ENCODE measurements at regions not wholly inside any gene's neighbourhood (a gene's known extent, or its start where the extent isn't known, plus 50 kb on each side); places are given as distances from the start of the nearest gene placed in this dataset.

DNA sequence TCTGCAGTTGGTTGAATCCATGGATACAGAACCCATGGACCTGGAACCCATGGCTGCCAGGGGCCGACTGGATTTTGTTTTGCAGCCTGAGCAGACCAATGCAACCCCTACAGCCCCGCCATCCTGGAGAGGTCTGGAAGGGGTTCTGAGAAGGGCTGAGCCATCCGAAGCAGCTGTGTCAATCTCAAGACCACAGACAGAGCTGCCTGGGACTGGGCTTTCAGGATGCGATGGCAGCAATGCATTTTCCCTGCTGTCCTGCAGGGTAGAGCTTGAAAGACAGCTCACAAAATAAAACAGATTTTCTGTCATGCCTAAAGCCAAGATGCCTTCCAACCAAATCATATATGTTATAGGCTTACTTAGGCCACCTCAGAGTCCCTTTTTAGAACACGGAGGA lies 125.8 kb upstream of the NXT1 start:
- no peak for DNase-seq (ENCODE audit: low spot score)
- Histone ChIP-seq H3K79me1 (ENCODE audit: low read depth, low read length) (no peaks in the 10 kb centered on the region), H3K18ac (ENCODE audit: low read length) (no peak overlapping the region), H2BK12ac (ENCODE audit: low read length) (no peak overlapping the region), H2BK120ac (ENCODE audit: low read depth, low read length) (no peak overlapping the region), H2AK5ac (ENCODE audit: low read depth, low read length) (no peak overlapping the region), H3K4me3 (ENCODE audit: low read length in 2 of 2) (no peak overlapping the region), H3K9me3 (replicated peaks in 1 of 2; ENCODE audit: control insufficient read depth in 2 of 2, insufficient read depth in 1 of 2, low read depth in 1 of 2, low read length in 2 of 2) (no peaks in the 10 kb centered on the region), H3K4ac (ENCODE audit: low read length) (no peak overlapping the region), H4K8ac (ENCODE audit: low read depth, low read length) (no peak overlapping the region), H3K36me3 (replicated peaks in 1 of 2; ENCODE audit: control insufficient read depth in 2 of 2, insufficient read depth in 2 of 2, low read length in 2 of 2) (no peaks in the 10 kb centered on the region), H2BK5ac (ENCODE audit: low read length) (no peak overlapping the region), H2AFZ (ENCODE audit: low read length) (no peak overlapping the region), H3K4me2 (ENCODE audit: insufficient read depth, low read length, poor library complexity, severe bottlenecking) (no peak overlapping the region), H3K27me3 (ENCODE audit: control insufficient read depth in 3 of 3, insufficient read depth in 3 of 3, low read depth in 1 of 3, low read length in 3 of 3) (no peaks in the 10 kb centered on the region), H4K91ac (ENCODE audit: low read depth, low read length, poor library complexity) (no peak overlapping the region), H3K27ac (replicated peaks; ENCODE audit: low read length) (no peak overlapping the region), H3K23ac (ENCODE audit: low read depth, low read length, poor library complexity) (no peak overlapping the region), H3K4me1 (ENCODE audit: control insufficient read depth in 2 of 2, insufficient read depth in 1 of 2, low read depth in 1 of 2, low read length in 2 of 2) (no peaks in the 10 kb centered on the region), H2BK15ac (ENCODE audit: low read length) (no peak overlapping the region), H3K9ac (ENCODE audit: low read depth, low read length, poor library complexity) (no peak overlapping the region), H3K14ac (ENCODE audit: low read length) (no peak overlapping the region)
- no CpG with 5 or more reads among the region's 5 CpGs for WGBS, 2 donors (ENCODE audit: extremely low coverage in 2 of 2, insufficient read length in 2 of 2, insufficient replicate concordance in 1 of 2)

DNA sequence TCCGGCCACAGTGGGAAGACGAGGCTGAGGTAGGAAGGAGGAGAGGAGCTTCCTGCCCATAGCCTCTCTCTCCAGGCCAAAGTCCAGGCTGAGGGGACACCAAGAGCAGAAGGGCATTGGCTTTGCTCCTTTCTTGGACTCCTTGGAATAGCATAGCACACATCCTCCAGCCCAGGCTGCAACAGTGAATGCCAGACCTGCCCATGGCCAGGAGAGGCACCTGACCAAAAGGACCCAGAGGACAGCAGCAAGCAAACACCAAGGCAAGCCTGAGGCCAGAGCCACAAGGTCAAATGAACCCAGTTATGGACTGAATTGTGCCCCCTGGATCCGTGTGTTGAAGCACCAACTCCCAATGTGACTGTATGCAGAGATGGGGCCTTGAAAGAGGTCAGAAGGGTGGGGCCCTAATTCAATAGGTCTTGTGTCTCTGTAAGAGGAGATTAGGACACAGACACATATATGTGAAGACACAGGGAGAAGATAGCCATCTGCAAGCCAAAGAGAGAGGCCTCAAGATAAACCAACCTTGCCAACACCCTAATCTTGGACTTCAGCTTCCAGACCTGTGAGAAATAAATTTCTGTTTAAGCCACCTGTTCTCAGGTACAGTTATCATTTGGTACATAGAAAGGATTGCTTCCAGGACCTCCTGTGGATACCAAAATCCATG lies 126.5 kb upstream of the NXT1 start:
- no peaks in the 10 kb centered on the region for H3K9me3 ChIP-seq (replicated peaks in 1 of 2; ENCODE audit: control insufficient read depth in 2 of 2, insufficient read depth in 1 of 2, low read depth in 1 of 2, low read length in 2 of 2)
- no peak overlapping the region for H3K9ac ChIP-seq (ENCODE audit: low read depth, low read length, poor library complexity)
- H2AFZ ChIP-seq (ENCODE audit: low read length), result no peak overlapping the region
- H3K14ac ChIP-seq (ENCODE audit: low read length), result no peak overlapping the region
- H2BK5ac ChIP-seq (ENCODE audit: low read length), result no peak overlapping the region
- H3K18ac ChIP-seq (ENCODE audit: low read length), result no peak overlapping the region
- H3K27me3 ChIP-seq (ENCODE audit: control insufficient read depth in 3 of 3, insufficient read depth in 3 of 3, low read depth in 1 of 3, low read length in 3 of 3), result no peaks in the 10 kb centered on the region
- H2AK5ac ChIP-seq (ENCODE audit: low read depth, low read length), result no peak overlapping the region
- H2BK120ac ChIP-seq (ENCODE audit: low read depth, low read length), result no peak overlapping the region
- H4K91ac ChIP-seq (ENCODE audit: low read depth, low read length, poor library complexity), result no peak overlapping the region
- no peak overlapping the region for H3K4ac ChIP-seq (ENCODE audit: low read length)
- H2BK15ac ChIP-seq (ENCODE audit: low read length), result no peak overlapping the region
- H3K4me1 ChIP-seq (ENCODE audit: control insufficient read depth in 2 of 2, insufficient read depth in 1 of 2, low read depth in 1 of 2, low read length in 2 of 2), result no peaks in the 10 kb centered on the region
- no peak overlapping the region for H3K23ac ChIP-seq (ENCODE audit: low read depth, low read length, poor library complexity)
- H3K36me3 ChIP-seq (replicated peaks in 1 of 2; ENCODE audit: control insufficient read depth in 2 of 2, insufficient read depth in 2 of 2, low read length in 2 of 2), result no peaks in the 10 kb centered on the region
- no peak overlapping the region for H4K8ac ChIP-seq (ENCODE audit: low read depth, low read length)
- H3K27ac ChIP-seq (replicated peaks; ENCODE audit: low read length), result no peak overlapping the region
- no peak overlapping the region for H2BK12ac ChIP-seq (ENCODE audit: low read length)
- no CpG with 5 or more reads among the region's 3 CpGs for WGBS, 2 donors (ENCODE audit: extremely low coverage in 2 of 2, insufficient read length in 2 of 2, insufficient replicate concordance in 1 of 2)
- H3K79me1 ChIP-seq (ENCODE audit: low read depth, low read length), result no peaks in the 10 kb centered on the region
- no peak overlapping the region for H3K4me2 ChIP-seq (ENCODE audit: insufficient read depth, low read length, poor library complexity, severe bottlenecking)
- H3K4me3 ChIP-seq (ENCODE audit: low read length in 2 of 2), result no peak overlapping the region
- no peak for DNase-seq (ENCODE audit: low spot score)

DNA sequence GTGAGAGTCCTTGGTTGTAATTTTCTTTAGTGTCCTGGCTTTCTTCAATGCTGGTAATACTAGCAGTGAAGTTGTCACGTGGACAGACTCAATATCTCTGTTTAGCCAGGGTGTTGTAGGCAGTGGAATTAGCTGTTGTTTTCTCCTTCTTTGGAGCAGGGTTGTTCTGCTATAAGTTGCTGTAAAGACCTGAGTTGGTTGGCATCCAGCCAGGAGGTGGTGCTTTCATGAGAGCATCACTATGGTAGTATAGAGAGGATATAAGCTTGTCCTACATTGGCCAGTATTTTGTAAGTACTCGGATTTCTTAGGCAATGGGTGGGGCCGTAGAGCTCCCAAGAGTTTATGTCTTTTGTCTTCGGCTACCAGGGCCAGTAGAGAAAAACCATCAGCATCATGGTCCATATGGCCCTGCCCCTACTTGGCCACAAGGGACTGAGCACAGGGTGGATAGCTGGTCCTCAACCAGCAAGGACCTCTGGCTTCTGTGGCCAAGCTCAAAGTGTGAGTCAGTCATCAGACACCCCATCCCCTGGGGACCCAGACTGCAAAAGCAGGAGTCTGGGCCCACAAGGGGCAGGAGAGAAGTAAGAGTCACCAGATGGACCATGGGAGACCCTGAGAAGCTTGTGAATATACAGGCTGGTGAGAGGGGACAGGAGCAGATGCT lies 127.9 kb upstream of the NXT1 start:
- H4K8ac ChIP-seq (ENCODE audit: low read depth, low read length), result no peak overlapping the region
- no peak overlapping the region for H3K27ac ChIP-seq (replicated peaks; ENCODE audit: low read length)
- H4K91ac ChIP-seq (ENCODE audit: low read depth, low read length, poor library complexity), result no peak overlapping the region
- no peak overlapping the region for H2BK15ac ChIP-seq (ENCODE audit: low read length)
- no CpG with 5 or more reads among the region's 4 CpGs for WGBS, 2 donors (ENCODE audit: extremely low coverage in 2 of 2, insufficient read length in 2 of 2, insufficient replicate concordance in 1 of 2)
- H3K79me1 ChIP-seq (ENCODE audit: low read depth, low read length), result no peaks in the 10 kb centered on the region
- H3K4me3 ChIP-seq (ENCODE audit: low read length in 2 of 2), result no peak overlapping the region
- H3K14ac ChIP-seq (ENCODE audit: low read length), result no peak overlapping the region
- H2BK5ac ChIP-seq (ENCODE audit: low read length), result no peak overlapping the region
- no peak overlapping the region for H3K4ac ChIP-seq (ENCODE audit: low read length)
- no peaks in the 10 kb centered on the region for H3K36me3 ChIP-seq (replicated peaks in 1 of 2; ENCODE audit: control insufficient read depth in 2 of 2, insufficient read depth in 2 of 2, low read length in 2 of 2)
- DNase-seq (ENCODE audit: low spot score), result no peak
- H2AK5ac ChIP-seq (ENCODE audit: low read depth, low read length), result no peak overlapping the region
- no peak overlapping the region for H2AFZ ChIP-seq (ENCODE audit: low read length)
- no peak overlapping the region for H3K9ac ChIP-seq (ENCODE audit: low read depth, low read length, poor library complexity)
- H3K18ac ChIP-seq (ENCODE audit: low read length), result no peak overlapping the region
- no peak overlapping the region for H2BK12ac ChIP-seq (ENCODE audit: low read length)
- no peak overlapping the region for H3K23ac ChIP-seq (ENCODE audit: low read depth, low read length, poor library complexity)
- H3K9me3 ChIP-seq (replicated peaks in 1 of 2; ENCODE audit: control insufficient read depth in 2 of 2, insufficient read depth in 1 of 2, low read depth in 1 of 2, low read length in 2 of 2), result no peaks in the 10 kb centered on the region
- H3K4me2 ChIP-seq (ENCODE audit: insufficient read depth, low read length, poor library complexity, severe bottlenecking), result no peak overlapping the region
- no peaks in the 10 kb centered on the region for H3K27me3 ChIP-seq (ENCODE audit: control insufficient read depth in 3 of 3, insufficient read depth in 3 of 3, low read depth in 1 of 3, low read length in 3 of 3)
- no peak overlapping the region for H2BK120ac ChIP-seq (ENCODE audit: low read depth, low read length)
- no peaks in the 10 kb centered on the region for H3K4me1 ChIP-seq (ENCODE audit: control insufficient read depth in 2 of 2, insufficient read depth in 1 of 2, low read depth in 1 of 2, low read length in 2 of 2)

DNA sequence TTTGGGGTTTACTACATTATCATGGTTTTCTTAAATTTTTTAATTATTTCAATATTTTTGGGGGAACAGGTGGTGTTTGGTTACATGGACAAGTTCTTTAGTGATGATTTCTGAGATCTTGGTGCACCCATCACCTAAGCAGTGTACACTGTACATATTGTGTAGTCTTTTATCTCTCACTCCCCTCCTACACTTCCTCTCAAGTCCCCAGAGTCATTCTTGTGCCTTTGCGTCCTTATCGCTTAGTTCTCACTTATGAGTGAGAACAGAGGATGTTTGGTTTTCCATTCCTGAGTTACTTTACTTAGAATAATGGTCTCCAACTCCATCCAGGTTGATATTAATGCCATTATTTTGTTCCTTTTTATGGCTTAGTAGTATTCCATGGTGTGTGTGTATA lies 130.9 kb upstream of the CD93 start:
- Histone ChIP-seq H2BK15ac (ENCODE audit: low read length) (no peak overlapping the region), H3K4me2 (ENCODE audit: insufficient read depth, low read length, poor library complexity, severe bottlenecking) (no peak overlapping the region), H3K23ac (ENCODE audit: low read depth, low read length, poor library complexity) (no peak overlapping the region), H2BK5ac (ENCODE audit: low read length) (no peak overlapping the region), H3K9ac (ENCODE audit: low read depth, low read length, poor library complexity) (no peak overlapping the region), H3K79me1 (ENCODE audit: low read depth, low read length) (no peaks in the 10 kb centered on the region), H3K27me3 (ENCODE audit: control insufficient read depth in 3 of 3, insufficient read depth in 3 of 3, low read depth in 1 of 3, low read length in 3 of 3) (no peaks in the 10 kb centered on the region), H3K9me3 (replicated peaks in 1 of 2; ENCODE audit: control insufficient read depth in 2 of 2, insufficient read depth in 1 of 2, low read depth in 1 of 2, low read length in 2 of 2) (no peaks in the 10 kb centered on the region), H3K27ac (replicated peaks; ENCODE audit: low read length) (no peak overlapping the region), H4K8ac (ENCODE audit: low read depth, low read length) (no peak overlapping the region), H3K18ac (ENCODE audit: low read length) (no peak overlapping the region), H3K4ac (ENCODE audit: low read length) (no peak overlapping the region), H2BK12ac (ENCODE audit: low read length) (no peak overlapping the region), H4K91ac (ENCODE audit: low read depth, low read length, poor library complexity) (no peak overlapping the region), H2AFZ (ENCODE audit: low read length) (no peak overlapping the region), H3K4me1 (ENCODE audit: control insufficient read depth in 2 of 2, insufficient read depth in 1 of 2, low read depth in 1 of 2, low read length in 2 of 2) (peaks cover 0 to 4% of the 10 kb centered on the region in 2 donors), H2BK120ac (ENCODE audit: low read depth, low read length) (no peak overlapping the region), H3K36me3 (replicated peaks in 1 of 2; ENCODE audit: control insufficient read depth in 2 of 2, insufficient read depth in 2 of 2, low read length in 2 of 2) (no peaks in the 10 kb centered on the region), H3K14ac (ENCODE audit: low read length) (no peak overlapping the region), H2AK5ac (ENCODE audit: low read depth, low read length) (no peak overlapping the region), H3K4me3 (ENCODE audit: low read length in 2 of 2) (no peak overlapping the region)
- WGBS, 2 donors (ENCODE audit: extremely low coverage in 2 of 2, insufficient read length in 2 of 2, insufficient replicate concordance in 1 of 2), result no CpG with 5 or more reads among the region's 2 CpGs
- no peak for DNase-seq (ENCODE audit: low spot score)

All from neuronal stem cell (in vitro differentiated cells).